Hematopoietic multipotent progenitor cell (in vitro differentiated cells): ENCODE measurements at regions not wholly inside any gene's neighbourhood (a gene's known extent, or its start where the extent isn't known, plus 50 kb on each side); places are given as distances from the start of the nearest gene placed in this dataset.
A peak's percentile ranks its signal among the peaks of the same experiment; 100 is the strongest.

Experiments
- DNase-seq, 3 donors: peaks; one replicate each; pipeline ENCODE4 v3.0.0-alpha.2; 2011 to 2015; ENCODE audit warnings: low read depth in 2 of 3, low spot score in 2 of 3

- DNase-seq: no peak
These were observed 207.0 kb upstream of the CDH4 start for GRCh38 chr20:61045091-61045490.

- peak in 2 of 3 donors; percentile 5 to 48 for DNase-seq
These were observed 206.0 kb upstream of the CDH4 start for GRCh38 chr20:61045876-61046585.

DNA sequence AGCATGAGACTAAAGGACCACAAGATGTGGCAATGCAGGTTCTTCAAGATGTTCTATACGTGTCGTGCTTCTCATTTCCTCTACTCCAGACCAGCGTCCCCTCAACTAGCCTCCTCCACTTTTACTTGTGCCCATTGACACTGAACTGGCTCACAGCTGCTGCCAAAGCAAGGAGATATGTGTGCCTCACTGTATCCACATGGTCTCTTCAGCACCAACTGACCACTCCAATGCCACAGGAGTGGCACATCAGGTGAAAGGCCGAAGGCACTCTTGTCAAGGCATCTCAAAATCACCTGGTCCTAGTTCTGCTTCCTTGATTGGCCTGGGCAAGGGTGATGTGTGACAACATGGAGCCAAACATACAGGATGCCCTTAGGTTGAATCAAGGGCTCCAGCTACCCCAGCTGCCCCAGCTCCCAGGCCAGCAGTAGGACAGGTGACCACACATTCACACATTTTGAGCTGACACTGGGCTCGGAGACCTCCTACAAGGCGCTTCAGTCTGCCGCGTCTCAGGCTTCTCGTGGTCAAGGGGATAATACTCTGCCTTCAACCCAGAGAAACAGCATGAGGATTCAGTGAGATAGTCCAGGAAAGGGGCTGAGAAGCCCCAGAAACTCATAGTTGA, 205.2 kb upstream of the CDH4 start:
- DNase-seq: no peak

GRCh38 chr20:61047515-61047914, 204.5 kb upstream of the CDH4 start:
- DNase-seq: no peak

DNA sequence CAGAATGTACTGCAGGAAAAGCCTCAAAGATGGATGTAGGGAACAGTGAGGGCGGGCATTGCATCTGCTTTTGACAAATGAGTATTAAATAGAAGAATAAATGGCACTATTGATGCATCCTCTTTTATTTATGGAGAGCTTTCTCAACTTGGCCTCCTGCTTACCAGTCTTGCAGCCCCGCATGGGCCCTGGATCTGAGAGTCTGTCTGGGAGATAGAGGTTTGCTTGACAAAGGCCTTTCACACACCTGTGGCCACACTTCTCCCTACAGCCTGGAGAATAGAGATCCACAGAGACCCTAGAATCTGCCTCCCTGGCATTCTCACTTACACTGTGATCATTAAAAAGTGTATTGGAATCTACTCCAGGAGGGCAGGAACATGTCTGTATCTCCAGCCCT, 203.8 kb upstream of the CDH4 start:
- no peak for DNase-seq

DNA sequence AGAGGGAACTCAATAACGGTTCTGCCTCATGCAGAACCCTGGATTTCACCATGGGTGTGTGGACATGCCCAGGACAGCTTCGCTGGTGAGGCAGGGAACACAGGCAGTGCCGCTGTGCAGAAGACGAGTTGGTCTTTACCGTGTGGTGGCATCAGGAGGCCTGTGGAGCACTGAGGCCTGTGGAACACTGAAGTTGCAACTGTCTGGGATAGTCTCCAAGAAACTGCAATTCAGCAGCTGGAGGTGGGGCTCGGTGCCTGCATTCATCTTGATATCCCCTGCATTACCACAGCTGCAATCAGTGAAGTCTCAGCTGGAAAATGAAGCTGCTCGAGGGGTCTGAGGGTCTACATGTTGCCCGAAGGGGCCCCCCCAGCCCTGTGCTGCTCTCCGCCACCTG, 202.4 kb upstream of the CDH4 start:
- DNase-seq: no peak

- no peak for DNase-seq
These were observed 201.6 kb upstream of the CDH4 start for GRCh38 chr20:61050336-61050890.

GRCh38 chr20:61052195-61052750, 199.8 kb upstream of the CDH4 start:
- DNase-seq: no peak

DNA sequence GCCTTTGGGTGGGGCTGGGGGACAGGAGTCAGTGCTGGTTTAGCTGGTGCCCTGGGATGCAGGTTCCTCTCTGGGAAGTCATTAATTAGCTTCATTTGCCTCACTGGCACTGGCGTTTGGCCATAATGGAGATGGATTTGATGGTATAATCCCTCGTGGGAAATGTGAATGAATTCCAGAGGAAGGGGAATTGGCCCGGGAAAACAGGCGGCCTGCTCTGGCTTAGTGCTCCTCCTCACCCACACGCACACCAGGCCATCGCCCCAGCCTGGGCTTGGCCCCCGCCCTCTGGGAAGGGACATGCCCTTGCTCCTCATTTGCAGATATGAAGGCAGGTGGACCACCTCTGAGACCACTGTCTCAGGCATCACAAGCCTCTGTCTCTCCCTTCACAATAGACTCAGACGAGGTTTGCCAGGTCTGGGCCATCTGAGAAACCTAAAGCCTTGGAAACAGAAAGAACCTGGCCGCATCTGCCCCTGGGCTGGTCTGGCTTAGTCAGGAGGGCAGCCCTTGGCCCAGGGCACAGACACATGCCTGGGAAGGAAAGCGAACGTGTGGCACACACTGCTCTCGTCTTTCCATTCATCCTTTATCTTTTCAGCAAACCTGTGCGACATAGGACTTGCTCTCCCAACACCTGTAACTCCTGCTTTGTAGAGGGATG, 199.2 kb upstream of the CDH4 start:
- DNase-seq: no peak

- DNase-seq: no peak
These were observed 198.6 kb upstream of the CDH4 start for GRCh38 chr20:61053487-61053886.

- DNase-seq: no peak
These were observed 198.2 kb upstream of the CDH4 start for GRCh38 chr20:61053889-61054288.

DNA sequence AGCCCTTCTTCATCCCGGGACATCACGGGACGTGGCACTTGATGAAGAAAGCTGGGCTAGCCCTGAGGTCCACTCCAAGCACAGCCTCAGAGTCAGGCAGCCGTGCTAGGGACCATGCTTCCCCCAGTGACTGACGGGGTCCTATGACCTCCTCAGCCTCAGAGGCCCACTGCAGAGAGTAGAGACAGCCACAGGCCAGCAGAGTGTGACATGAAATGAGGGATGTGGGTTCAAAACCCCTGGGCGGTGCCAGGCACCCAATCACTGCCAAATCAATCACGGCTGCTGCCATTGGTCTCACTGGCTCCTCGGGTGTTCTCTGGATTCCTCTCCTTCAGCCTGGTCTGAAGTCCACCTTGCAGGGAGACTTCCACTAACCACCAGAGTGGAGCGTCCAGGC, 197.7 kb upstream of the CDH4 start:
- no peak for DNase-seq

DNA sequence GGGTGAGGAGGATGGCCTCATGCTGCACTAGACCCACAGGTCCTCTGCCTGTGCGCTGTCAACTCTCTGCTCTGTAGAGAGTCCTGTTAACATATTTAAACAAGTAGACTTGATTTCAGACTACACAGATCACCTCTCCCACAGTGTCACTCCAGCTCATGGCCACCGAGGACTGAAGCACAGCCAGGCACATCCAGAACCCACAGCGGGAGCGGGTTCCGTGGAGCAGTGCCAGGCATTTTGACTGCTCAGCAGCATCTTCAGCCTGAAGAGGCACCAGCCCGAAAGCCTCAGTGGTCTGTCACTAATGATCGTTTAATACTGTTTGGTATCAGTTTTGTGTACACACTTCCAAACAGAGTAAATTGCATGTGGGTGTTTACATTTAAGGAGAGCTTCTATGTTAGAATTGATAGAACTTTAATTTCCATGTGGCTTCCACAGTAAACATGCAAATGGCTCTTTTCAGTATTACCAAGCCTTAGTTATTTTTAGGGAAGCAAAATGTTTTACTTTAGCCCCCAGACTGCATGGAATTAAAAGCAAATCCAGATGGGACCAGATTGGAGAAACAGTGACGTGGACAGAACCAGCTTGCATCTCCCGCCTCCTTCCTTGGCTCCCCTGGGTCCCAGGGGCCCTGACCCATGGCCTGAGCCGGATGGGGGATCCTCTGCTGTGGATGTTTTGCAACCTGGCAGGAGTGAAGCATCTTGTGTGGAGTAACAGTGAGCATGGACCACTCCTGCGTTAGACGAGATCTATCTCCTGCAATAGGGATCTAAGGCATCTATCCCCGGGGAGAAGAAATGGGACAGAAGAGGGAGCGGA, 196.7 kb upstream of the CDH4 start:
- no peak for DNase-seq

DNA sequence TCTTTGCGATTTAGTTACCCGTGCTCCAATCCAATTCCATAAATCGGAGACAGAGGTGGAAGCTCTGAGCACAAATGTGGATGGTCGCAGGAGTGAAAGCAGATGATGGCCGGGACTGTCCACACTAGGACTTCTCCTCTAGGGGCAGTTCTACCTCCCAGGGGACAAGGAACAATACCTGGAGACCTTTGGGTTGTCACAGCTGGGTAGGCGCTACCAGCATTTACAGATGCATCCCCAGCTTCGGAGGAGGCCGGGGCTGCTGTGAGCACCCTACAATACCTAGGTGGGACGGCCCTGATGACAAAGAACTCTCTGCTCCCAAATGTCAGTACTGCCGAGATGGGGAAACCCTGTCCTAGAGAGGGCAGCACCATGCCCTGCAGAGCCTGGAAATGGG, 195.9 kb upstream of the CDH4 start:
- DNase-seq: no peak

- DNase-seq: no peak
These were observed 195.2 kb upstream of the CDH4 start for GRCh38 chr20:61056627-61057442.

DNA sequence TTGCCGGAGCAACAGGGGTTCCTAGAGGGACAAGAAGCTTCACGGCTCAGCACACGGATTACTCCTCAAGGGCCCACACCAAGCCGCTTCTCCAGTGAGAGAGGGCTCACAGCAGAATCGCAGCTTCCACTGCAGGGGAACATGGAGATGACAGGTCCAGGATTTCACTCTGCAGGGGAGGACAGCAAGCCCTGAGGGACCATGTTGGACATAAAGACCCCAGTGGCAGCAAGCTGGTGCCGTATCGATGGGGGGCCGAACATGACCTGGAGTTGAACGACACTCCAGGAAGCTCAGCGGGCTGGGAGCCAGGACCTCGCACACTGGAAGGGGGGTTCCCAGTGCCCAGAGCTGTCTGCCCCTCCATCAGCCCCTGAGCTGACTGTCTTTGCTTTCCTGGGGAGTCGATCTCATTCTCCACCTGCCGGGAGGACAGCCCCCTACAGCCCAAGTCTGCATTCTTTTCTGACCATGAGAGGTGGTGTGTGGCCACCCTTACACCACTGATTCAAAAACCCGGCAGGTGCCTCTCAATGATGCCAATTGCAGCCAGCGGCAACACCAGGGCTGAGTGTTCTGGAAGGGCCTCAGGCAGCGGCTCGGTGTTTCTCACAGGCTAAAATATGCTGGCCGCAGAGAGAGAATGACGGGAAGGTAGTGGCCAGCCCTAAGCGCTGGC, 194.5 kb upstream of the CDH4 start:
- no peak for DNase-seq

- DNase-seq: no peak
These were observed 190.1 kb upstream of the CDH4 start for GRCh38 chr20:61061981-61062380.

- DNase-seq: no peak
These were observed 186.2 kb upstream of the CDH4 start for GRCh38 chr20:61065853-61066252.

GRCh38 chr20:61066526-61066925, 185.5 kb upstream of the CDH4 start:
- no peak for DNase-seq
